Stomach (tissue), 8 donors: ENCODE measurements at regions not wholly inside any gene's neighbourhood (a gene's known extent, or its start where the extent isn't known, plus 50 kb on each side); places are given as distances from the start of the nearest gene placed in this dataset.
"Not testable (repeated sequence)": the region's sequence is repeated elsewhere in the genome, so short reads cannot be mapped to it uniquely, and the experiment has no call there.

Source experiments
- DNase-seq, 2 donors: peaks; one replicate each; pipeline versions ENCODE4 v3.0.0 to v3.0.0-alpha.2; 2013 to 2019
- H3K27ac ChIP-seq, 5 donors: fragments of 200-600 bp in 4 of 5; sonication (generic) in 4 of 5; one replicate each; pipeline ENCODE4 v1.5.1; 2013 to 2019; ENCODE audit warnings: mild to moderate bottlenecking in 1 of 5, moderate library complexity in 1 of 5
- H3K27me3 ChIP-seq, 3 donors: fragments of 200-600 bp; sonication (generic); one replicate each; pipeline ENCODE4 v1.5.1; 2017 to 2019; ENCODE audit warnings: mixed run types in 1 of 3
- H3K36me3 ChIP-seq, 4 donors: fragments of 200-600 bp; sonication (generic); 1 replicate in 3 of 4; 2 replicates in 1 of 4; pipeline ENCODE4 v1.5.1; 2016 to 2019
- H3K4me1 ChIP-seq, 4 donors: fragments of 200-600 bp; sonication (generic); one replicate each; pipeline ENCODE4 v1.5.1; 2016 to 2019
- H3K4me3 ChIP-seq, 4 donors: fragments of 200-600 bp; sonication (generic) in 3 of 4; one replicate each; pipeline ENCODE4 v1.5.1; 2016 to 2019; ENCODE audit warnings: mild to moderate bottlenecking in 1 of 4
- H3K9me3 ChIP-seq, 4 donors: fragments of 200-600 bp; sonication (generic); one replicate each; pipeline ENCODE4 v1.5.1; 2016 to 2019
- CTCF ChIP-seq, 7 experiments: fragments of 450-650 bp in 4 of 7; fragments of 200-600 bp in 3 of 7; sonication (generic) in 3 of 7; IDR thresholded peaks; one replicate each; pipeline ENCODE4 v1.5.1; 2016 to 2019; ENCODE audit warnings: antibody characterized with exemption in 7 of 7, control low read depth in 2 of 7, mild to moderate bottlenecking in 1 of 7
- EP300 ChIP-seq: sonication (generic); formaldehyde crosslinking; IDR thresholded peaks from one replicate; pipeline ENCODE4 v1.6.1; 2017; ENCODE audit warnings: antibody characterized with exemption
- POLR2A ChIP-seq, 4 donors: fragments of 450-650 bp; IDR thresholded peaks; one replicate each; pipeline ENCODE4 v1.6.1; 2016; ENCODE audit warnings: antibody characterized with exemption in 4 of 4, control low read depth in 2 of 4, mild to moderate bottlenecking in 1 of 4, moderate library complexity in 1 of 4
- POLR2AphosphoS5 ChIP-seq, 3 donors: sonication (generic); formaldehyde crosslinking; IDR thresholded peaks; one replicate each; pipeline ENCODE4 v1.6.1; 2016; ENCODE audit warnings: antibody characterized with exemption in 3 of 3
- WGBS, 5 donors: extraction: QIAGEN DNeasy Blood & Tissue Kit in 3 of 5; methylation state at CpG; one replicate each; pipeline versions ENCODE4 v1.1.5 to v1.1.7; 2013 to 2018; 5-methylcytosine and 5-hydroxymethylcytosine counted together
- intact Hi-C: fragments of 100-400 bp; cut with DNase I; formaldehyde crosslinking; loops from one replicate; pipeline ENCODE4 v1.15.1; 2023; ENCODE audit warnings: low total_unique reads
- donor health status: healthy with polysubstance abuse.
- donor health status: Bipolar disorder and iron deficiency.
- donor health status: healthy.

GRCh38 chr5:92237896-92238295 is 854.8 kb upstream of the ARRDC3 start:
- intact Hi-C loops = no loop called here
- no peaks in the 10 kb centered on the region for H3K9me3 ChIP-seq
- 93 to 96% (median 94%) methylated on average over 2 of the region's 2 CpGs for WGBS, 5 donors
- H3K27ac ChIP-seq = no peak overlapping the region
- H3K4me3 ChIP-seq = no peak overlapping the region
- no peaks in the 10 kb centered on the region for H3K4me1 ChIP-seq
- no peaks in the 10 kb centered on the region for H3K36me3 ChIP-seq
- H3K27me3 ChIP-seq = no peaks in the 10 kb centered on the region
- no peak for TF ChIP-seq POLR2A (IDR thresholded peaks at IDR 0.05)
- TF ChIP-seq POLR2AphosphoS5 (IDR thresholded peaks at IDR 0.05) = no peak
- TF ChIP-seq EP300 = no peak
- TF ChIP-seq CTCF (IDR thresholded peaks at IDR 0.05) = no peak
- no peak for DNase-seq

GRCh38 chr5:92222449-92222848 is 839.3 kb upstream of the ARRDC3 start:
- H3K4me1 ChIP-seq = no peaks in the 10 kb centered on the region
- H3K27ac ChIP-seq = no peak overlapping the region
- H3K36me3 ChIP-seq = no peaks in the 10 kb centered on the region
- peaks cover 0 to 34% (median 10%) of the 10 kb centered on the region in 4 donors for H3K9me3 ChIP-seq
- intact Hi-C loops = no loop called here
- WGBS, 5 donors = 63 to 81% (median 75%) methylated on average over 1 of the region's 1 CpG
- no peak overlapping the region for H3K4me3 ChIP-seq
- H3K27me3 ChIP-seq = no peaks in the 10 kb centered on the region
- no peak for DNase-seq
- TF ChIP-seq CTCF (IDR thresholded peaks at IDR 0.05) (no peak), POLR2A (IDR thresholded peaks at IDR 0.05) (no peak), POLR2AphosphoS5 (IDR thresholded peaks at IDR 0.05) (no peak), EP300 (no peak)

- WGBS, 5 donors = 44 to 94% (median 82%) methylated on average over 2 of the region's 2 CpGs
- intact Hi-C loops, DNase-seq, H3K27me3 ChIP-seq, H3K27ac ChIP-seq, H3K36me3 ChIP-seq, H3K4me1 ChIP-seq, H3K4me3 ChIP-seq: not testable (repeated sequence)
- peaks cover 0 to 35% (median 15%) of the 10 kb centered on the region in 4 donors for H3K9me3 ChIP-seq
These were observed 833.7 kb upstream of the ARRDC3 start for GRCh38 chr5:92216852-92217251.

- H3K36me3 ChIP-seq = no peaks in the 10 kb centered on the region
- DNase-seq = no peak
- intact Hi-C loops = no loop called here
- no peaks in the 10 kb centered on the region for H3K27me3 ChIP-seq
- WGBS, 5 donors = 80 to 97% (median 89%) methylated on average over 1 of the region's 1 CpG
- no peak overlapping the region for H3K4me3 ChIP-seq
- TF ChIP-seq POLR2AphosphoS5 (IDR thresholded peaks at IDR 0.05) = no peak
- TF ChIP-seq EP300 = no peak
- no peak for TF ChIP-seq CTCF (IDR thresholded peaks at IDR 0.05)
- no peak for TF ChIP-seq POLR2A (IDR thresholded peaks at IDR 0.05)
- peaks cover 0 to 35% (median 15%) of the 10 kb centered on the region in 4 donors for H3K9me3 ChIP-seq
- no peak overlapping the region for H3K27ac ChIP-seq
- H3K4me1 ChIP-seq = no peaks in the 10 kb centered on the region
These were observed 832.0 kb upstream of the ARRDC3 start for GRCh38 chr5:92215116-92215515.

- intact Hi-C loops = no loop called here
- DNase-seq = no peak
- H3K36me3 ChIP-seq = no peaks in the 10 kb centered on the region
- TF ChIP-seq POLR2AphosphoS5 (IDR thresholded peaks at IDR 0.05) = no peak
- no peak for TF ChIP-seq POLR2A (IDR thresholded peaks at IDR 0.05)
- TF ChIP-seq CTCF (IDR thresholded peaks at IDR 0.05) = no peak
- TF ChIP-seq EP300 = no peak
- no peaks in the 10 kb centered on the region for H3K4me1 ChIP-seq
- 77 to 89% (median 83%) methylated on average over 3 of the region's 3 CpGs for WGBS, 5 donors
- no peaks in the 10 kb centered on the region for H3K27me3 ChIP-seq
- peaks cover 0 to 8% (median 3%) of the 10 kb centered on the region in 4 donors for H3K9me3 ChIP-seq
- H3K27ac ChIP-seq = no peak overlapping the region
- H3K4me3 ChIP-seq = no peak overlapping the region
These were observed 825.1 kb upstream of the ARRDC3 start for GRCh38 chr5:92208265-92208664.
